ENCODE measurements at regions not wholly inside any gene's neighbourhood (a gene's known extent, or its start where the extent isn't known, plus 50 kb on each side); places are given as distances from the start of the nearest gene placed in this dataset.

DNA sequence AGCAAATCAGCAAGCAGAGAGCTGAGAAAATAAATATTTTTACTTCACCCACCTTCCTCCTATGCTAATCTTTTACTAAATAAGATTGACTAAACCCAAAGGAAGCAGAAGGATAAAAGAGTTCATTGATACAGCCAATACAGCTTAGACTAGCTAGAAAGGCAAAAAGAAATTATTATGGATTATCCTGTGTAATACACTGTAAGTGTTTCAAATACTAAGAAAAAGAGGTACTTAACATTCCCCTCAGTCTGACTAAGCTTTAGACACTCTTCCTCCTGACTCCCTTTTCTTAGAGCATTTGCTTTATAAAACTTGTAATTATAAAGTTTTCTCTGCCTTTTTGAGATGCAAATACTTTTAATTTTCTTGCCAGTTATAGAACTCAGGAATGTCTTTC lies 848.9 kb upstream of the CADM2 start:
- H3K4me1 ChIP-seq (ENCODE audit: control insufficient read depth in 4 of 4, insufficient read depth in 4 of 4, low read length in 3 of 4): no peaks in the 10 kb centered on the region
- H3K4me3 ChIP-seq (ENCODE audit: low read depth in 1 of 3, low read length in 3 of 3): no peak overlapping the region
- TF ChIP-seq EGR1 (IDR thresholded peaks at IDR 0.05; ENCODE audit: low read depth in 2 of 2): no peak
- no peak for TF ChIP-seq HNF4A (conservative IDR thresholded peaks at IDR 0.05)
- TF ChIP-seq, protein P1, sequence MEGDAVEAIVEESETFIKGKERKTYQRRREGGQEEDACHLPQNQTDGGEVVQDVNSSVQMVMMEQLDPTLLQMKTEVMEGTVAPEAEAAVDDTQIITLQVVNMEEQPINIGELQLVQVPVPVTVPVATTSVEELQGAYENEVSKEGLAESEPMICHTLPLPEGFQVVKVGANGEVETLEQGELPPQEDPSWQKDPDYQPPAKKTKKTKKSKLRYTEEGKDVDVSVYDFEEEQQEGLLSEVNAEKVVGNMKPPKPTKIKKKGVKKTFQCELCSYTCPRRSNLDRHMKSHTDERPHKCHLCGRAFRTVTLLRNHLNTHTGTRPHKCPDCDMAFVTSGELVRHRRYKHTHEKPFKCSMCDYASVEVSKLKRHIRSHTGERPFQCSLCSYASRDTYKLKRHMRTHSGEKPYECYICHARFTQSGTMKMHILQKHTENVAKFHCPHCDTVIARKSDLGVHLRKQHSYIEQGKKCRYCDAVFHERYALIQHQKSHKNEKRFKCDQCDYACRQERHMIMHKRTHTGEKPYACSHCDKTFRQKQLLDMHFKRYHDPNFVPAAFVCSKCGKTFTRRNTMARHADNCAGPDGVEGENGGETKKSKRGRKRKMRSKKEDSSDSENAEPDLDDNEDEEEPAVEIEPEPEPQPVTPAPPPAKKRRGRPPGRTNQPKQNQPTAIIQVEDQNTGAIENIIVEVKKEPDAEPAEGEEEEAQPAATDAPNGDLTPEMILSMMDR (IDR thresholded peaks at IDR 0.05; ENCODE audit: low read depth, low read length, missing input control): no peak
- no peak for TF ChIP-seq NR2F2 (IDR thresholded peaks at IDR 0.05)
- no peak for TF ChIP-seq JUND (IDR thresholded peaks at IDR 0.05)
- no peak for TF ChIP-seq YY1 (IDR thresholded peaks at IDR 0.05)
- no peak for TF ChIP-seq RAD21 (IDR thresholded peaks at IDR 0.05)
- TF ChIP-seq TAF1 (conservative IDR thresholded peaks at IDR 0.05): no peak
- no peak for TF ChIP-seq HNF4G (IDR thresholded peaks at IDR 0.05)
- TF ChIP-seq, protein P2, sequence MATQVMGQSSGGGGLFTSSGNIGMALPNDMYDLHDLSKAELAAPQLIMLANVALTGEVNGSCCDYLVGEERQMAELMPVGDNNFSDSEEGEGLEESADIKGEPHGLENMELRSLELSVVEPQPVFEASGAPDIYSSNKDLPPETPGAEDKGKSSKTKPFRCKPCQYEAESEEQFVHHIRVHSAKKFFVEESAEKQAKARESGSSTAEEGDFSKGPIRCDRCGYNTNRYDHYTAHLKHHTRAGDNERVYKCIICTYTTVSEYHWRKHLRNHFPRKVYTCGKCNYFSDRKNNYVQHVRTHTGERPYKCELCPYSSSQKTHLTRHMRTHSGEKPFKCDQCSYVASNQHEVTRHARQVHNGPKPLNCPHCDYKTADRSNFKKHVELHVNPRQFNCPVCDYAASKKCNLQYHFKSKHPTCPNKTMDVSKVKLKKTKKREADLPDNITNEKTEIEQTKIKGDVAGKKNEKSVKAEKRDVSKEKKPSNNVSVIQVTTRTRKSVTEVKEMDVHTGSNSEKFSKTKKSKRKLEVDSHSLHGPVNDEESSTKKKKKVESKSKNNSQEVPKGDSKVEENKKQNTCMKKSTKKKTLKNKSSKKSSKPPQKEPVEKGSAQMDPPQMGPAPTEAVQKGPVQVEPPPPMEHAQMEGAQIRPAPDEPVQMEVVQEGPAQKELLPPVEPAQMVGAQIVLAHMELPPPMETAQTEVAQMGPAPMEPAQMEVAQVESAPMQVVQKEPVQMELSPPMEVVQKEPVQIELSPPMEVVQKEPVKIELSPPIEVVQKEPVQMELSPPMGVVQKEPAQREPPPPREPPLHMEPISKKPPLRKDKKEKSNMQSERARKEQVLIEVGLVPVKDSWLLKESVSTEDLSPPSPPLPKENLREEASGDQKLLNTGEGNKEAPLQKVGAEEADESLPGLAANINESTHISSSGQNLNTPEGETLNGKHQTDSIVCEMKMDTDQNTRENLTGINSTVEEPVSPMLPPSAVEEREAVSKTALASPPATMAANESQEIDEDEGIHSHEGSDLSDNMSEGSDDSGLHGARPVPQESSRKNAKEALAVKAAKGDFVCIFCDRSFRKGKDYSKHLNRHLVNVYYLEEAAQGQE (IDR thresholded peaks at IDR 0.05): no peak
- no peak for TF ChIP-seq RXRA (IDR thresholded peaks at IDR 0.05)
- TF ChIP-seq, protein P3, sequence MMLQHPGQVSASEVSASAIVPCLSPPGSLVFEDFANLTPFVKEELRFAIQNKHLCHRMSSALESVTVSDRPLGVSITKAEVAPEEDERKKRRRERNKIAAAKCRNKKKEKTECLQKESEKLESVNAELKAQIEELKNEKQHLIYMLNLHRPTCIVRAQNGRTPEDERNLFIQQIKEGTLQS (IDR thresholded peaks at IDR 0.05): no peak
- no peak for TF ChIP-seq FOXA1 (IDR thresholded peaks at IDR 0.05)
- TF ChIP-seq FOXA2 (IDR thresholded peaks at IDR 0.05): no peak
- TF ChIP-seq GABPA (IDR thresholded peaks at IDR 0.05 in 1 of 2, conservative IDR thresholded peaks at IDR 0.05 in 1 of 2): no peak
- TF ChIP-seq SP1 (IDR thresholded peaks at IDR 0.05): no peak
- TF ChIP-seq, protein P4, sequence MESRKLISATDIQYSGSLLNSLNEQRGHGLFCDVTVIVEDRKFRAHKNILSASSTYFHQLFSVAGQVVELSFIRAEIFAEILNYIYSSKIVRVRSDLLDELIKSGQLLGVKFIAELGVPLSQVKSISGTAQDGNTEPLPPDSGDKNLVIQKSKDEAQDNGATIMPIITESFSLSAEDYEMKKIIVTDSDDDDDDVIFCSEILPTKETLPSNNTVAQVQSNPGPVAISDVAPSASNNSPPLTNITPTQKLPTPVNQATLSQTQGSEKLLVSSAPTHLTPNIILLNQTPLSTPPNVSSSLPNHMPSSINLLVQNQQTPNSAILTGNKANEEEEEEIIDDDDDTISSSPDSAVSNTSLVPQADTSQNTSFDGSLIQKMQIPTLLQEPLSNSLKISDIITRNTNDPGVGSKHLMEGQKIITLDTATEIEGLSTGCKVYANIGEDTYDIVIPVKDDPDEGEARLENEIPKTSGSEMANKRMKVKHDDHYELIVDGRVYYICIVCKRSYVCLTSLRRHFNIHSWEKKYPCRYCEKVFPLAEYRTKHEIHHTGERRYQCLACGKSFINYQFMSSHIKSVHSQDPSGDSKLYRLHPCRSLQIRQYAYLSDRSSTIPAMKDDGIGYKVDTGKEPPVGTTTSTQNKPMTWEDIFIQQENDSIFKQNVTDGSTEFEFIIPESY (IDR thresholded peaks at IDR 0.05): no peak
- TF ChIP-seq, protein P5, sequence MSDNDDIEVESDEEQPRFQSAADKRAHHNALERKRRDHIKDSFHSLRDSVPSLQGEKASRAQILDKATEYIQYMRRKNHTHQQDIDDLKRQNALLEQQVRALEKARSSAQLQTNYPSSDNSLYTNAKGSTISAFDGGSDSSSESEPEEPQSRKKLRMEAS (IDR thresholded peaks at IDR 0.05): no peak
- H3K9me3 ChIP-seq (ENCODE audit: control insufficient read depth in 4 of 4, low read length in 3 of 4): no peaks in the 10 kb centered on the region
- DNase-seq (ENCODE audit: low spot score): no peak
- no peak overlapping the region for H3K27ac ChIP-seq (ENCODE audit: low read depth in 1 of 2, low read length in 2 of 2)
- no peak overlapping the region for H3K9ac ChIP-seq (ENCODE audit: low read depth in 1 of 2, low read length in 2 of 2)
- H3K36me3 ChIP-seq (ENCODE audit: control insufficient read depth in 4 of 4, insufficient read depth in 3 of 4, low read depth in 1 of 4, low read length in 3 of 4): no peaks in the 10 kb centered on the region
- no peaks in the 10 kb centered on the region for H3K27me3 ChIP-seq (ENCODE audit: control insufficient read depth in 4 of 4, insufficient read depth in 4 of 4, low read length in 3 of 4)

DNA sequence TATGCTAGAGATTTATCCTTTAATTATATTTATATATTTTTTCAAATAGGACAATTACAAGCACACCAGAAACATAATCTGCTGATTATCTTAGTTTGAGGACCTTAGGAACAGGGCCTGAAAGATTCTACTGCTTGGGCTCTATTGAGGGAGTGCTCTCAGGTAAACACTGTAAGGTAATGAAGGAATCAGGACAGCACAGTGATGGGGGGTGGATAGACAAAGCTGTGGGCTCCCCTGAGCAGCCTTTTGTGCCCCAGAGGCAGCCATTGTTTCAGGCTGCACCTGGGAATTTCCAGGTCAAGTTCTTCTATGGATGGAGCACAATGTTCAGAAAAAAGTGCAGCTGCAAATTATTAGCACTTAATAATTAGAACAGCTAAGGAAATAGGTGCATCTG lies 848.0 kb upstream of the CADM2 start:
- Histone ChIP-seq H3K9ac (ENCODE audit: low read depth in 1 of 2, low read length in 2 of 2) (no peak overlapping the region), H3K9me3 (ENCODE audit: control insufficient read depth in 4 of 4, low read length in 3 of 4) (no peaks in the 10 kb centered on the region), H3K4me1 (ENCODE audit: control insufficient read depth in 4 of 4, insufficient read depth in 4 of 4, low read length in 3 of 4) (no peaks in the 10 kb centered on the region), H3K27ac (ENCODE audit: low read depth in 1 of 2, low read length in 2 of 2) (no peak overlapping the region), H3K36me3 (ENCODE audit: control insufficient read depth in 4 of 4, insufficient read depth in 3 of 4, low read depth in 1 of 4, low read length in 3 of 4) (no peaks in the 10 kb centered on the region), H3K27me3 (ENCODE audit: control insufficient read depth in 4 of 4, insufficient read depth in 4 of 4, low read length in 3 of 4) (no peaks in the 10 kb centered on the region), H3K4me3 (ENCODE audit: low read depth in 1 of 3, low read length in 3 of 3) (no peak overlapping the region)
- TF ChIP-seq, protein P5 (IDR thresholded peaks at IDR 0.05): no peak
- TF ChIP-seq, protein P4 (IDR thresholded peaks at IDR 0.05): no peak
- no peak for TF ChIP-seq YY1 (IDR thresholded peaks at IDR 0.05)
- no peak for TF ChIP-seq RXRA (IDR thresholded peaks at IDR 0.05)
- TF ChIP-seq HNF4G (IDR thresholded peaks at IDR 0.05): no peak
- no peak for TF ChIP-seq GABPA (IDR thresholded peaks at IDR 0.05 in 1 of 2, conservative IDR thresholded peaks at IDR 0.05 in 1 of 2)
- TF ChIP-seq, protein P2 (IDR thresholded peaks at IDR 0.05): no peak
- no peak for TF ChIP-seq EGR1 (IDR thresholded peaks at IDR 0.05; ENCODE audit: low read depth in 2 of 2)
- TF ChIP-seq NR2F2 (IDR thresholded peaks at IDR 0.05): no peak
- no peak for TF ChIP-seq JUND (IDR thresholded peaks at IDR 0.05)
- TF ChIP-seq FOXA1 (IDR thresholded peaks at IDR 0.05): no peak
- no peak for TF ChIP-seq RAD21 (IDR thresholded peaks at IDR 0.05)
- no peak for TF ChIP-seq SP1 (IDR thresholded peaks at IDR 0.05)
- no peak for DNase-seq (ENCODE audit: low spot score)

Data from liver (tissue), 7 donors.